Body of pancreas (tissue), 4 donors: ENCODE measurements at regions not wholly inside any gene's neighbourhood (a gene's known extent, or its start where the extent isn't known, plus 50 kb on each side); places are given as distances from the start of the nearest gene placed in this dataset.
A peak's percentile ranks its signal among the peaks of the same experiment; 100 is the strongest.

Source experiments
- ATAC-seq: fragments of 150-250 bp; one replicate; pipeline ENCODE4 v1.9.1; 2016
- DNase-seq, 4 donors: peaks; one replicate each; pipeline ENCODE4 v3.0.0-alpha.2; 2019
- H3K27ac ChIP-seq, 4 donors: fragments of 200-600 bp; sonication (generic); 1 replicate in 3 of 4; 2 replicates in 1 of 4; pipeline versions ENCODE4 v1.5.1 to v1.6.1; 2016 to 2019; ENCODE audit warnings: mild to moderate bottlenecking in 1 of 4, mixed read lengths in 1 of 4, moderate library complexity in 1 of 4
- H3K27me3 ChIP-seq, 2 donors: fragments of 200-600 bp; sonication (generic); one replicate each; pipeline ENCODE4 v1.6.0; 2016; ENCODE audit warnings: mild to moderate bottlenecking in 1 of 2
- H3K36me3 ChIP-seq, 2 donors: fragments of 200-600 bp; sonication (generic); replicated peaks in 1 of 2; 2 replicates each; pipeline ENCODE4 v1.5.1; 2016; ENCODE audit warnings: low read depth in 2 of 2; ENCODE audit not compliant: insufficient read depth in 1 of 2
- H3K4me1 ChIP-seq: fragments of 200-600 bp; sonication (generic); one replicate; pipeline ENCODE4 v1.6.0; 2016
- H3K4me3 ChIP-seq, 2 donors: fragments of 200-600 bp; sonication (generic); 1 replicate in 1 of 2; 2 replicates in 1 of 2; pipeline ENCODE4 v1.5.1; 2016 to 2019
- H3K9me3 ChIP-seq, 3 donors: fragments of 200-600 bp; sonication (generic); 1 replicate in 2 of 3; 2 replicates in 1 of 3; pipeline ENCODE4 v1.5.1; 2016
- POLR2A ChIP-seq, 3 donors: fragments of 450-650 bp; IDR thresholded peaks; one replicate each; pipeline ENCODE4 v1.6.1; 2016; ENCODE audit warnings: antibody characterized with exemption in 3 of 3, mild to moderate bottlenecking in 2 of 3
- WGBS, 2 donors: methylation state at CpG; one replicate each; pipeline ENCODE4 v1.1.5; 2017; 5-methylcytosine and 5-hydroxymethylcytosine counted together
- intact Hi-C: fragments of 100-400 bp; cut with DNase I; formaldehyde crosslinking; loops from one replicate; pipeline ENCODE4 v1.15.1; 2023
- TF ChIP-seq, protein P1 (sequence below), 7 experiments: fragments of 450-650 bp in 4 of 7; fragments of 200-600 bp in 3 of 7; sonication (generic) in 3 of 7; IDR thresholded peaks; one replicate each; pipeline ENCODE4 v1.5.1; 2016 to 2019; ENCODE audit warnings: antibody characterized with exemption in 7 of 7

DNA sequence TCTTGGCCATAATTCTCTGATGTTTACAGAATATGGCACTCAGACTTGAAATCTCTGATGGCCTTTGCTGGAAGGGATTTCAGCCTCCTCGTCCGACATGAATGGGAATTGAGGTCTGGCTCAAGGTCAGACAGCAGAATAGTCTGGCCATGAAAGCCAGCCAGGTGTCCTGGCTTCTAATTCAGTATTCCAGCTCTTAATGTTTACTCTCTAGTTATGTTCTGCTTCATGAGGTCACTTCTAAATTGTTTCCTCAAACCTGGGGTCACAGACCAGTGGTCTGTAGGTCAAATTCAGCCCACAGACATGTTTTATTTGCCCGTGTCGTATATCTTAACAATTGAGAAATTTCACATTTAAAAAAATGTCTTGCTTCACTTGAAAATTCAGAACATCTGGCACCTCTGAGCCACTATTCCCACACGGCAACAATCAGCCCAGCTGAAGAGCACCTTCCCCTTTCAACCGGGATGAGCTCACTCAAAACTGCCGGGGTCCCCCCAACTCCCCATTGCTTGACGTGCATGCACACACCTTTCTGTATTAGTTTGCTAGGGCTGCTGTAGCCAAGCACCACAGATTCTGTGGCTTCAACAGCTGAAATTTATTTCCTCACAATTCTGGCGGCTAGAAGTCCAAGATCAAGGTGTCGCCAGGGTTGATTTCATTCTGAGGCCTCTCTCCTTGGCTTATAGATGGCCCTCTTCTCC, 243.5 kb downstream of the ENC1 start:
- Histone ChIP-seq H3K27ac (peak overlapping the region in 3 of 4 donors; percentile 30 to 46 (median 35)), H3K4me1 (peaks cover 29% of the 10 kb centered on the region), H3K36me3 (no peaks in the 10 kb centered on the region), H3K9me3 (no peaks in the 10 kb centered on the region), H3K4me3 (no peak overlapping the region), H3K27me3 (no peaks in the 10 kb centered on the region)
- ATAC-seq (peak; percentile 77), DNase-seq (peak; percentile 35 to 57 (median 50))
- 46 to 51% methylated on average over 10 of the region's 10 CpGs for WGBS, 2 donors
- intact Hi-C loops = no loop called here
- no peak for TF ChIP-seq POLR2A (IDR thresholded peaks at IDR 0.05)
- TF ChIP-seq, protein P1, sequence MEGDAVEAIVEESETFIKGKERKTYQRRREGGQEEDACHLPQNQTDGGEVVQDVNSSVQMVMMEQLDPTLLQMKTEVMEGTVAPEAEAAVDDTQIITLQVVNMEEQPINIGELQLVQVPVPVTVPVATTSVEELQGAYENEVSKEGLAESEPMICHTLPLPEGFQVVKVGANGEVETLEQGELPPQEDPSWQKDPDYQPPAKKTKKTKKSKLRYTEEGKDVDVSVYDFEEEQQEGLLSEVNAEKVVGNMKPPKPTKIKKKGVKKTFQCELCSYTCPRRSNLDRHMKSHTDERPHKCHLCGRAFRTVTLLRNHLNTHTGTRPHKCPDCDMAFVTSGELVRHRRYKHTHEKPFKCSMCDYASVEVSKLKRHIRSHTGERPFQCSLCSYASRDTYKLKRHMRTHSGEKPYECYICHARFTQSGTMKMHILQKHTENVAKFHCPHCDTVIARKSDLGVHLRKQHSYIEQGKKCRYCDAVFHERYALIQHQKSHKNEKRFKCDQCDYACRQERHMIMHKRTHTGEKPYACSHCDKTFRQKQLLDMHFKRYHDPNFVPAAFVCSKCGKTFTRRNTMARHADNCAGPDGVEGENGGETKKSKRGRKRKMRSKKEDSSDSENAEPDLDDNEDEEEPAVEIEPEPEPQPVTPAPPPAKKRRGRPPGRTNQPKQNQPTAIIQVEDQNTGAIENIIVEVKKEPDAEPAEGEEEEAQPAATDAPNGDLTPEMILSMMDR (IDR thresholded peaks at IDR 0.05) = no peak

DNA sequence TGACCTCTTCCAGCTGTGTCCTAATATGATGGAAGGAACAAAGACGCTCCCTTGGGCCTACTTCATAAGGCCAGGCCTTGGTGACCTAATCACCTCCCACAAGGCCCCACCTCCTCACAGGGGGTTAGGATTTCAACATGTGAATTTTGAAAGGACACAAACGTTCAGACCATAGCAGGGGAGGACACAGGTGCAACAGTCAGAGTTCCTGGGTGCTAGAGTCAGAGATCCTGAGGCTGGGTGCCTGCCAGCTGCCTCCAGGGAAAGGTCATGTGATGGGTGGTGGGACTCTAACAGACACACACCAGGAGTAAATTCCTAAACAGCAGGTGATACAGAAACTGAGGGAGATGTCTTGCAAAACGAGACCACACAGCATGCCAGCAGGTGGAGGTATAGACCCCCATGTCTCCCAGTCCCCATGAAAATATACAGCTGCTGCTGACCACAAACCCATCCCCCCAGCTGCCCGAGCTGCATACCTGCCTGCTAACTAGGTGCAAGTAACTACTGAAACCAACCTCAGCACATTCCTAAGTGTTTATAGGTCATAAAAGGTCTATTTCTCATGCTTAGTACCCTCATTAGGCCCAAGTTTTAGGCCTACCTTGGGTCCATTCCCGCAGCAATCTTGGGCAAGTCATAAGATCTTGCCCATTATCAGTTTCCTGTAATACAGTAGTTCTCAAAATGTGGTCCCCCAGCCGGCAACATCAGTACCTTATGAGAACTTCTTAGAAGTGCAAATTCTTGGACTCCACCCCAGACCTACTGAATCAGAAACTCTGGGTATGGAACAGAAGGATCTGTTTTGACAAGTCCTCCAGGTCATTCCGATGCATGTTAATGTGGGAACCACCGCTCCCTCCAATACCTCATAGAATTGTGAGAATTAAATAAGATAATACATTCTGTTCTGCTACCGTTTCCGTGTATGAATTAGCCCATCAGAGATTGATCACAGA, 245.3 kb downstream of the ENC1 start:
- peaks cover 23% of the 10 kb centered on the region for H3K4me1 ChIP-seq
- H3K27me3 ChIP-seq = no peaks in the 10 kb centered on the region
- peak overlapping the region in 3 of 4 donors; percentile 25 to 39 (median 26) for H3K27ac ChIP-seq
- intact Hi-C loops = no loop called here
- TF ChIP-seq, protein P1 (IDR thresholded peaks at IDR 0.05) = no peak
- TF ChIP-seq POLR2A (IDR thresholded peaks at IDR 0.05) = no peak
- ATAC-seq (peak; percentile 22), DNase-seq (peak in 3 of 4 donors; percentile 31 to 38 (median 36))
- WGBS, 2 donors = 81 to 85% methylated on average over 10 of the region's 10 CpGs
- no peaks in the 10 kb centered on the region for H3K36me3 ChIP-seq
- H3K4me3 ChIP-seq = no peak overlapping the region
- no peaks in the 10 kb centered on the region for H3K9me3 ChIP-seq

DNA sequence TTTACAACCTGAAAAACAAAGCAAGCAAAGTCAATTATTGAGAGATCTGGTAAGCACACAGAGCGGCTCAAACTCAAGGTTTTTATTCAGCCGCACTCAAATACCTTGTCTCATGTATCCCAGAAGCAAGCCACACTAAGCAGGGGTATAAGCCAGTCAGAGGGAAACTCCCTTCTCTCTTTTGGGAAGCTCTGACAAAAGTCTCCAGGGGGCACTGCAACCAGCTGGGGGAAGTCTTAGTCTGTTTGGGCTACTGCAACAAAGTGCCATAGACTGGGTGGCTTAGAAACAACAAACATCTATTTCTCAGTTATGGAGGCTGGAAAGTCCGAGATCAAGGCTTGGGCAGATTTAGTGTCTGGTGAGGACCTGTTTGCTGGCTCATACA, 246.0 kb downstream of the ENC1 start:
- no peaks in the 10 kb centered on the region for H3K36me3 ChIP-seq
- H3K4me1 ChIP-seq = peaks cover 17% of the 10 kb centered on the region
- DNase-seq (no peak), ATAC-seq (no peak)
- no peaks in the 10 kb centered on the region for H3K27me3 ChIP-seq
- H3K4me3 ChIP-seq = no peak overlapping the region
- 92 to 95% methylated on average over 3 of the region's 3 CpGs for WGBS, 2 donors
- H3K27ac ChIP-seq = peak overlapping the region in 2 of 4 donors; percentile 26 to 39
- intact Hi-C loops = no loop called here
- no peaks in the 10 kb centered on the region for H3K9me3 ChIP-seq
- no peak for TF ChIP-seq POLR2A (IDR thresholded peaks at IDR 0.05)
- TF ChIP-seq, protein P1 (IDR thresholded peaks at IDR 0.05) = no peak

DNA sequence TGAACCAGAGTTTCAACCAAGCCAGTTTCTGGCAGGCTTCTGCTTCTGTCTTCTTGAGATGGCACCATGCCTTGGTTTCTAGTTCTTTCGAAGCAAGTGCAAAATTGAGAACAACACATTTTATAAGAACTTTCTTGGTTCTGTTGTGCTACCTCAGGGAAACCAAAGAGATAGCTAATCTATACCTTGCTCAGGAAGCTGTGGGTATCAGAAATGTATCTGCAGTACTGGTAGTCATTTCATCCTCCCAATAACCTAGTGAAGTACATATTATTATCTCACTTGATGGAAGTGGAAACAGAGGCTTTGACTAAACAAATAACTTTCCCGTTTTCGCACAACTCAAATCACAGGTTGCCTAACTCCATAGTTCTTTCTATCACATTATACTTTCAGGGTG, 246.6 kb downstream of the ENC1 start:
- 72 to 86% methylated on average over 3 of the region's 3 CpGs for WGBS, 2 donors
- H3K36me3 ChIP-seq = no peaks in the 10 kb centered on the region
- peaks cover 17% of the 10 kb centered on the region for H3K4me1 ChIP-seq
- TF ChIP-seq, protein P1 (IDR thresholded peaks at IDR 0.05) = no peak
- TF ChIP-seq POLR2A (IDR thresholded peaks at IDR 0.05) = no peak
- H3K27ac ChIP-seq = no peak overlapping the region
- ATAC-seq (no peak), DNase-seq (no peak)
- H3K9me3 ChIP-seq = no peaks in the 10 kb centered on the region
- no peak overlapping the region for H3K4me3 ChIP-seq
- H3K27me3 ChIP-seq = no peaks in the 10 kb centered on the region
- intact Hi-C loops = no loop called here
